ENCODE measurements at regions not wholly inside any gene's neighbourhood (a gene's known extent, or its start where the extent isn't known, plus 50 kb on each side); places are given as distances from the start of the nearest gene placed in this dataset.

DNA sequence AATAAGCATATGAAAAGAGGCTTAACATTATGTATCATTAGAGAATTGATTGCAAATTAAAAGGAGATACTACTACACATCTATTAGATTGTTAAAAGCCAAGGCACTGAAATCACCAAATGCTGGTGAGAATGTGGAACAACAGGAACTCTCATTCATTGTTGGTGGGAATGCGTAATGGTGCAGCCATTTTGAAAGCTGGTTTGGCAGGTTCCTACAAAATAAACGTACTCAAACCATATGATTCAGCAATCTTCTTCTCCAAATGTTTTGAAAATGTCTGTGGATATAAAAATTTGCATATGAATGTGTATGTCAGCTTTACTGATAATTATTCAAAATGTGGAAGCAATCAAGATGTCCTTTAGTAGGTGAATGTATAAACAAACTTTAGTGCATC is 176.4 kb upstream of the PLET1 start:
- H3K4me3 ChIP-seq (ENCODE audit: low read depth, low read length): no peak overlapping the region
- ChIA-PET CTCF (no interaction called here), POLR2A (no interaction called here)
- no peak for DNase-seq (ENCODE audit: low read depth, low spot score)
- TF ChIP-seq, protein P1, sequence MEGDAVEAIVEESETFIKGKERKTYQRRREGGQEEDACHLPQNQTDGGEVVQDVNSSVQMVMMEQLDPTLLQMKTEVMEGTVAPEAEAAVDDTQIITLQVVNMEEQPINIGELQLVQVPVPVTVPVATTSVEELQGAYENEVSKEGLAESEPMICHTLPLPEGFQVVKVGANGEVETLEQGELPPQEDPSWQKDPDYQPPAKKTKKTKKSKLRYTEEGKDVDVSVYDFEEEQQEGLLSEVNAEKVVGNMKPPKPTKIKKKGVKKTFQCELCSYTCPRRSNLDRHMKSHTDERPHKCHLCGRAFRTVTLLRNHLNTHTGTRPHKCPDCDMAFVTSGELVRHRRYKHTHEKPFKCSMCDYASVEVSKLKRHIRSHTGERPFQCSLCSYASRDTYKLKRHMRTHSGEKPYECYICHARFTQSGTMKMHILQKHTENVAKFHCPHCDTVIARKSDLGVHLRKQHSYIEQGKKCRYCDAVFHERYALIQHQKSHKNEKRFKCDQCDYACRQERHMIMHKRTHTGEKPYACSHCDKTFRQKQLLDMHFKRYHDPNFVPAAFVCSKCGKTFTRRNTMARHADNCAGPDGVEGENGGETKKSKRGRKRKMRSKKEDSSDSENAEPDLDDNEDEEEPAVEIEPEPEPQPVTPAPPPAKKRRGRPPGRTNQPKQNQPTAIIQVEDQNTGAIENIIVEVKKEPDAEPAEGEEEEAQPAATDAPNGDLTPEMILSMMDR (IDR thresholded peaks at IDR 0.05; ENCODE audit: insufficient read depth, low read length, missing control alignments): no peak

DNA sequence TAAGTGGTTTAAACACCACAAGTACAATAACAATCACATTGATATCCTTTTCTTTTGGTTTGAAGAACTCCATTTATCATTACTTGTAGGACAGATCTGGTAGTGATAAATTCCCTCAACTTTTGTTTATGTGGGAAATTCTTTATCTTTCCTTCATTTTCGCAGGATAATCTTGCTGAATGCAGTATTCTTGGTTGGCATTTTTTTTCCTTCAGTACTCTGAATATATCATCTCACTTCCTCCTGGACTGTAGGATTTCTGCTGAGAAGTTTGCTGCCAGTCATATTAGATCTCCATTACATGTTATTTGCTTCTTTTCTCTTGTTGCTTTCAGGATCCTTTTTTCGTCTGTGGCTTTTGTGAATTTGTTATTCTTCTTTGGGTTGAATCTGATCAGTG is 179.0 kb upstream of the PLET1 start:
- no peak overlapping the region for H3K4me3 ChIP-seq (ENCODE audit: low read depth, low read length)
- TF ChIP-seq, protein P1 (IDR thresholded peaks at IDR 0.05; ENCODE audit: insufficient read depth, low read length, missing control alignments): no peak
- DNase-seq (ENCODE audit: low read depth, low spot score): no peak
- POLR2A ChIA-PET: no interaction called here
- CTCF ChIA-PET: no interaction called here

DNA sequence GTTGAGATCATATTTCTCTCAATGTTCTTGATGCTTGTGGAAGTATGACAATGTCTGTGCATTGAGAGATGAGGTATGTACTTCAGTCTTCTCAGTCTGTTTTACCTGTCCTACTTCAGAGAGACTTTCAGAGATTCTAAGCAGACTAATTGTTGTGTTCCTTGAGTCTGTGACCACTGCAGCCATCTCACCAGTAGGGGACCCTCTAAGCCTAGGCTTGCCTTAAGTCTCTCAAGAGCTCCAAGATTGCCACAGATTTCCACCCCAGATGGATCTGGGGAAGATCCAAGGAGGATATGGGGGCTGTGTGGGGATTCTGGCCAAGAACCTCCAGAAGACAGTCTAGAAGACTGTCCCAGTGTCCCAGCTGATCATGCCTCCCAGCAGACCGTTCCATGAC is 179.9 kb upstream of the PLET1 start:
- POLR2A ChIA-PET: no interaction called here
- CTCF ChIA-PET: no interaction called here
- no peak for DNase-seq (ENCODE audit: low read depth, low spot score)
- H3K4me3 ChIP-seq (ENCODE audit: low read depth, low read length): no peak overlapping the region
- TF ChIP-seq, protein P1 (IDR thresholded peaks at IDR 0.05; ENCODE audit: insufficient read depth, low read length, missing control alignments): no peak

DNA sequence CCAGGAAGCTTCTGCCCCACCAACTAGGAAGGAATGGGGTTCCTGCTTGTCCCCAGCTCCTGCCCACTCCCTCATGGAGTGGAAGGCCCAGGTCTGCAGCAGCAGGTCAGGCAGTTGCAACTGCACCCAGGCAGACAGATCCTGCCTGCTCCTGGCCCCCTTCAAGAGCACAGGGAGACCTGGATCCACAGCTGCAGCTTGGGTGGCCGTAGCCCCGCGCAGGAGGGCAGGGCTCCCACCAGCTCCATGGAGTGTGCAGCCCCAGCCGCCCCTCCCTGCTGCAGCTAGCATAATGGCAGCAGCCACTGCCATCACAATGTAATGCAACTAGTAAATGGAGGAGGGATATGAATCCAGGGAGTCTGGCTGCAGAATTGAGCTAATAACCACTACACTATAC is 187.5 kb upstream of the PLET1 start:
- POLR2A ChIA-PET: no interaction called here
- CTCF ChIA-PET: no interaction called here
- TF ChIP-seq, protein P1 (IDR thresholded peaks at IDR 0.05; ENCODE audit: insufficient read depth, low read length, missing control alignments): no peak
- H3K4me3 ChIP-seq (ENCODE audit: low read depth, low read length): no peak overlapping the region
- DNase-seq (ENCODE audit: low read depth, low spot score): no peak

DNA sequence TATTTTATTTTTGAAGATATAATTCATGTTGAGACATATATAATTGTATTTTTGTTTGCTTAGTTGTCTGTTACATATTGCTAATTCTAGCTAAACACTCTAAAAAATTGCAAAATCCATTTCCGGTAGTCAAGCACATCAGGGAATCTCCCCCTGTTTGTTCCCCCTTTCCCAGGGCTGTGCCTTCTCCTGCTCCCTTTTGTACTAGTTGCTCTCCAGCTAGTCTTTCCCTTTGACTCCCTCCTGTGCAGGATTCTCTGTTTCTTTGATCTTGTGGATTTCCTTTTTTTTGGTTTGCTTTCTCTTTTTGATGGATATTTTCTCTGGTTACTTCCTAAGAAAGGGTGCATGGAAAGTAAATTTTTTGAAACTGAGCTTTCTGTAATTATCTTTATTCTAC is 188.1 kb upstream of the PLET1 start:
- TF ChIP-seq, protein P1 (IDR thresholded peaks at IDR 0.05; ENCODE audit: insufficient read depth, low read length, missing control alignments): no peak
- DNase-seq (ENCODE audit: low read depth, low spot score): no peak
- ChIA-PET POLR2A (no interaction called here), CTCF (no interaction called here)
- H3K4me3 ChIP-seq (ENCODE audit: low read depth, low read length): no peak overlapping the region

DNA sequence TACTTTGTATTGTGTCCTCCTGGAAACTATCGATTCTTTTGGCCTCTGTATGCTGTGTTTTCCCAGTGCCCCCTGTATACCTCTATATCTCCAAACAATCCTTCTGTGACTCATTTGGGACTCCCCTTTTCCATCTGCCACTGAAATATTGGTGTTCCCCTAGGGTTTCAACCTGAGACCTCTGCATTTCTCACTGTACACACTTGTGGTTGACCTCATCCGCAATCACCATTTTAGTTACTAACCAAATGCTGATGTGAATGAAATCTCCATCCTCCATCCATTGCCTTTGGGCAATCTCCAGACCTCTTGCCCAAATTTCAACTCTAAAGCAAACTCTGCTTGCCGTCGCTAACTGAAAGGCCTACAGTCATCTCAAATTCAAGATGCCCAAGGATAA is 190.6 kb upstream of the PLET1 start:
- CTCF ChIA-PET: no interaction called here
- POLR2A ChIA-PET: no interaction called here
- H3K4me3 ChIP-seq (ENCODE audit: low read depth, low read length): no peak overlapping the region
- no peak for DNase-seq (ENCODE audit: low read depth, low spot score)
- TF ChIP-seq, protein P1 (IDR thresholded peaks at IDR 0.05; ENCODE audit: insufficient read depth, low read length, missing control alignments): no peak
